Endothelial cell of umbilical vein (primary cell): ENCODE measurements at regions not wholly inside any gene's neighbourhood (a gene's known extent, or its start where the extent isn't known, plus 50 kb on each side); places are given as distances from the start of the nearest gene placed in this dataset.

ENCODE experiments used
- BruUV-seq: library from RNA; stranded (reverse); fragments of 400-500 nt; replicated peaks from 2 replicates; lab custom pipeline; 2021; lab: Mats Ljungman, UMichigan
- CTCF ChIA-PET: fragments of 300-600, 350-600 bp; sonication (Branson Sonifier 250); formaldehyde crosslinking; loops from one replicate; lab custom pipeline; 2021; ENCODE audit warnings: antibody characterized with exemption, inconsistent platforms; lab: Charles Lee
- POLR2A ChIA-PET: fragments of 300-600, 350-600 bp; sonication (Branson Sonifier 250); formaldehyde crosslinking; loops from one replicate; lab custom pipeline; 2021; ENCODE audit warnings: antibody characterized with exemption, inconsistent platforms; lab: Charles Lee
- DNase-seq: peaks from one replicate; pipeline ENCODE4 v3.0.0-alpha.2; 2011; ENCODE audit warnings: low read depth, low spot score
- FAIRE-seq: peaks from 2 replicates; lab custom pipeline; 2011; peaks lifted over from hg19 to GRCh38; lab: Jason Lieb, UNC
- H2AFZ ChIP-seq: 2 replicates; pipeline ENCODE4 v1.6.0; 2012; ENCODE audit warnings: low read depth, low read length, control low read depth, inconsistent platforms
- H3K27ac ChIP-seq: 2 replicates; pipeline ENCODE4 v1.5.1; 2011; ENCODE audit warnings: low read depth, mild to moderate bottlenecking, control low read depth, low read length, moderate library complexity; ENCODE audit not compliant: insufficient read depth
- H3K27me3 ChIP-seq, 2 experiments: 2 replicates each; pipeline versions ENCODE4 v1.6.0 to v1.6.1; 2011; ENCODE audit warnings: low read length in 2 of 2, mixed read lengths in 1 of 2; ENCODE audit not compliant: control insufficient read depth in 2 of 2, insufficient read depth in 2 of 2
- H3K36me3 ChIP-seq, 2 experiments: 2 replicates in 1 of 2; 3 replicates in 1 of 2; pipeline ENCODE4 v1.5.1; 2011; ENCODE audit warnings: low read length in 2 of 2, mild to moderate bottlenecking in 1 of 2, moderate library complexity in 1 of 2; ENCODE audit not compliant: control insufficient read depth in 2 of 2, insufficient read depth in 2 of 2; ENCODE audit errors: extremely low read depth in 1 of 2
- H3K4me1 ChIP-seq: 3 replicates; pipeline ENCODE4 v1.5.1; 2011; ENCODE audit warnings: mild to moderate bottlenecking, low read length; ENCODE audit not compliant: control insufficient read depth, insufficient read depth; ENCODE audit errors: extremely low read depth
- H3K4me2 ChIP-seq: 2 replicates; pipeline ENCODE4 v1.6.1; 2011; ENCODE audit warnings: low read length, control low read depth, mixed read lengths; ENCODE audit not compliant: insufficient read depth
- H3K4me3 ChIP-seq, 3 experiments: fragments of 200-600 bp in 1 of 3; sonication (generic), shearing (Covaris generic) in 1 of 3; replicated peaks in 1 of 3; 2 replicates each; pipeline ENCODE4 v1.5.1; 2011 to 2016; ENCODE audit warnings: control low read depth in 3 of 3, low read length in 3 of 3, mild to moderate bottlenecking in 2 of 3, inconsistent platforms in 1 of 3, low read depth in 1 of 3, moderate library complexity in 1 of 3; ENCODE audit not compliant: insufficient read depth in 1 of 3
- H3K79me2 ChIP-seq: 2 replicates; pipeline ENCODE4 v1.6.0; 2012; ENCODE audit warnings: low read length, inconsistent platforms; ENCODE audit not compliant: control insufficient read depth, insufficient read depth
- H3K9ac ChIP-seq: replicated peaks from 2 replicates; pipeline ENCODE3; 2011; ENCODE audit warnings: low read length, control low read depth; ENCODE audit not compliant: insufficient read depth; ENCODE audit errors: extremely low read depth
- H3K9me1 ChIP-seq: replicated peaks from 3 replicates; pipeline ENCODE4 v1.6.0; 2011; ENCODE audit warnings: mild to moderate bottlenecking, low read length; ENCODE audit not compliant: control insufficient read depth, insufficient read depth; ENCODE audit errors: extremely low read depth
- H3K9me3 ChIP-seq: replicated peaks from 2 replicates; pipeline ENCODE4 v1.5.1; 2012; ENCODE audit warnings: low read length, inconsistent platforms; ENCODE audit not compliant: control insufficient read depth, insufficient read depth
- H4K20me1 ChIP-seq: replicated peaks from 2 replicates; pipeline ENCODE3; 2011; ENCODE audit warnings: mild to moderate bottlenecking, low read length; ENCODE audit not compliant: control insufficient read depth, insufficient read depth; ENCODE audit errors: extremely low read depth
- EZH2 ChIP-seq: IDR thresholded peaks from 2 replicates; pipeline ENCODE4 v1.6.1; 2012; ENCODE audit warnings: borderline replicate concordance, low read depth, mild to moderate bottlenecking, moderate library complexity, low read length, inconsistent platforms; ENCODE audit not compliant: severe bottlenecking
- FOS ChIP-seq: IDR thresholded peaks from 2 replicates; pipeline ENCODE4 v1.6.1; 2011; ENCODE audit warnings: mild to moderate bottlenecking, low read length, moderate library complexity, borderline replicate concordance; ENCODE audit not compliant: insufficient read depth
- GATA2 ChIP-seq: IDR thresholded peaks from 2 replicates; pipeline ENCODE4 v1.7.0; 2011; ENCODE audit warnings: low read depth, mild to moderate bottlenecking, moderate library complexity, mixed read lengths, low read length; ENCODE audit not compliant: insufficient read length, insufficient read depth
- JUN ChIP-seq: IDR thresholded peaks from 2 replicates; pipeline ENCODE4 v1.6.1; 2011; ENCODE audit warnings: borderline replicate concordance, low read depth; ENCODE audit not compliant: insufficient read length, insufficient read depth
- MYC ChIP-seq: IDR thresholded peaks from one replicate; pipeline ENCODE4 v1.6.1; 2011; ENCODE audit warnings: mild to moderate bottlenecking, low read depth, low read length
- POLR2A ChIP-seq: IDR thresholded peaks from 2 replicates; pipeline ENCODE4 v1.6.1; 2012; ENCODE audit warnings: low read depth, mild to moderate bottlenecking, control low read depth, low read length
- POLR2AphosphoS5 ChIP-seq: IDR thresholded peaks from 2 replicates; pipeline ENCODE4 v1.6.1; 2012; ENCODE audit warnings: low read depth, mild to moderate bottlenecking, control low read depth, low read length, moderate library complexity; ENCODE audit not compliant: insufficient read depth
- dilution Hi-C: fragments of 300-500 bp; cut with MboI; formaldehyde crosslinking; loops from one replicate; pipeline ENCODE4 v1.15.0; 2019; ENCODE audit warnings: low sequenced_read_pairs; ENCODE audit not compliant: extremely low pct_ligation_motif_present
- intact Hi-C: fragments of 100-400 bp; cut with micrococcal nuclease; formaldehyde crosslinking; loops from one replicate; pipeline ENCODE4 v1.10.0; 2022
- TF ChIP-seq, protein P1 (sequence below), 2 donors: IDR thresholded peaks; 1 replicate in 1 of 2; 2 replicates in 1 of 2; pipeline ENCODE4 v1.5.1; 2011; ENCODE audit warnings: low read length in 2 of 2, mild to moderate bottlenecking in 2 of 2, moderate library complexity in 2 of 2, control low read depth in 1 of 2, inconsistent platforms in 1 of 2, low read depth in 1 of 2; ENCODE audit not compliant: insufficient read depth in 1 of 2; ENCODE audit errors: extremely low read depth in 1 of 2
- TF ChIP-seq, protein P2 (sequence below): IDR thresholded peaks from 2 replicates; pipeline ENCODE4 v1.6.1; 2011; ENCODE audit not compliant: insufficient read depth, insufficient read length

DNA sequence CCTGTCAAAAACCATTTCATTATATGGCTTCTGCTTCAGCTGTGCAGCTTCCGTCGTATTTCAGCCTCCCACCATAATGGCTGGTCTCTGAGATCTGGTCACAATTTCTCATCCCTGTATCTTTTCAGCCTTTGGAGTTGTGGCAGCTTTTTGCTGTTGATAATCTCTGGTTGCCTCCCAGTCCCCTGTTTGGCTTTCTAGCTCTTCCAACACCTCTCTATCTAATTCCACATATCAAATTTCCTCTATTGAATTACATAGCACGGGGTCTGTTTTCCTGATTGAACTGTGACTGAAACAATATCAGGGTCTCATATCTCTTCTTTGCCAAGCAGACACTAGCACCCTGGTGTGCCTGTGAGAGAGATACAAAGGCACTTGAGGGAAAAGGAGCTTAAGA, 222.1 kb upstream of the OBI1 start:
- no peak for FAIRE-seq
- BruUV-seq: no TSS peak
- no peaks in the 10 kb centered on the region for H3K9me1 ChIP-seq
- DNase-seq: no peak
- no peaks in the 10 kb centered on the region for H3K36me3 ChIP-seq
- TF ChIP-seq JUN (no peak), FOS (no peak), POLR2AphosphoS5 (no peak), POLR2A (no peak), EZH2 (no peak), MYC (no peak), GATA2 (no peak)
- TF ChIP-seq, protein P1, sequence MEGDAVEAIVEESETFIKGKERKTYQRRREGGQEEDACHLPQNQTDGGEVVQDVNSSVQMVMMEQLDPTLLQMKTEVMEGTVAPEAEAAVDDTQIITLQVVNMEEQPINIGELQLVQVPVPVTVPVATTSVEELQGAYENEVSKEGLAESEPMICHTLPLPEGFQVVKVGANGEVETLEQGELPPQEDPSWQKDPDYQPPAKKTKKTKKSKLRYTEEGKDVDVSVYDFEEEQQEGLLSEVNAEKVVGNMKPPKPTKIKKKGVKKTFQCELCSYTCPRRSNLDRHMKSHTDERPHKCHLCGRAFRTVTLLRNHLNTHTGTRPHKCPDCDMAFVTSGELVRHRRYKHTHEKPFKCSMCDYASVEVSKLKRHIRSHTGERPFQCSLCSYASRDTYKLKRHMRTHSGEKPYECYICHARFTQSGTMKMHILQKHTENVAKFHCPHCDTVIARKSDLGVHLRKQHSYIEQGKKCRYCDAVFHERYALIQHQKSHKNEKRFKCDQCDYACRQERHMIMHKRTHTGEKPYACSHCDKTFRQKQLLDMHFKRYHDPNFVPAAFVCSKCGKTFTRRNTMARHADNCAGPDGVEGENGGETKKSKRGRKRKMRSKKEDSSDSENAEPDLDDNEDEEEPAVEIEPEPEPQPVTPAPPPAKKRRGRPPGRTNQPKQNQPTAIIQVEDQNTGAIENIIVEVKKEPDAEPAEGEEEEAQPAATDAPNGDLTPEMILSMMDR (IDR thresholded peaks at IDR 0.05; ENCODE audit: extremely low read depth in 1 of 2, insufficient read depth in 1 of 2, low read depth in 1 of 2, low read length in 2 of 2): no peak
- TF ChIP-seq, protein P2, sequence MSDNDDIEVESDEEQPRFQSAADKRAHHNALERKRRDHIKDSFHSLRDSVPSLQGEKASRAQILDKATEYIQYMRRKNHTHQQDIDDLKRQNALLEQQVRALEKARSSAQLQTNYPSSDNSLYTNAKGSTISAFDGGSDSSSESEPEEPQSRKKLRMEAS: no peak
- no peak overlapping the region for H2AFZ ChIP-seq
- intact Hi-C loops (no loop called here), dilution Hi-C loops (no loop called here)
- no peaks in the 10 kb centered on the region for H3K9me3 ChIP-seq
- H3K27ac ChIP-seq: no peak overlapping the region
- ChIA-PET POLR2A (no interaction called here), CTCF (no interaction called here)
- no peak overlapping the region for H3K4me2 ChIP-seq
- no peaks in the 10 kb centered on the region for H3K4me1 ChIP-seq
- H3K4me3 ChIP-seq: no peak overlapping the region
- no peaks in the 10 kb centered on the region for H4K20me1 ChIP-seq
- H3K9ac ChIP-seq: no peak overlapping the region
- H3K79me2 ChIP-seq: no peaks in the 10 kb centered on the region
- no peaks in the 10 kb centered on the region for H3K27me3 ChIP-seq
